Adrenal gland (tissue), 9 donors: ENCODE measurements at regions not wholly inside any gene's neighbourhood (a gene's known extent, or its start where the extent isn't known, plus 50 kb on each side); places are given as distances from the start of the nearest gene placed in this dataset.

Experiments used
- DNase-seq, 7 donors: peaks; one replicate each; pipeline ENCODE4 v3.0.0-alpha.2; 2019 to 2020
- H3K27ac ChIP-seq, 5 donors: fragments of 200-600 bp; sonication (generic) in 4 of 5; 1 replicate in 3 of 5; 2 replicates in 2 of 5; pipeline versions ENCODE4 v1.5.1 to v1.8.0; 2016 to 2020; ENCODE audit warnings: mild to moderate bottlenecking in 1 of 5
- H3K27me3 ChIP-seq: fragments of 200-600 bp; 2 replicates; pipeline ENCODE4 v1.8.0; 2021
- H3K36me3 ChIP-seq, 2 donors: fragments of 200-600 bp; replicated peaks in 1 of 2; 1 replicate in 1 of 2; 2 replicates in 1 of 2; pipeline versions ENCODE4 v1.5.1 to v1.8.0; 2018 to 2022
- H3K4me1 ChIP-seq, 2 donors: fragments of 200-600 bp; replicated peaks in 1 of 2; 1 replicate in 1 of 2; 2 replicates in 1 of 2; pipeline versions ENCODE4 v1.5.1 to v1.8.0; 2018 to 2021
- H3K4me3 ChIP-seq, 4 donors: fragments of 200-600 bp; sonication (generic) in 3 of 4; one replicate each; pipeline ENCODE4 v1.5.1; 2016 to 2018
- H3K9me3 ChIP-seq, 3 donors: fragments of 200-600 bp; sonication (generic) in 1 of 3; replicated peaks in 1 of 3; 1 replicate in 2 of 3; 2 replicates in 1 of 3; pipeline versions ENCODE4 v1.5.1 to v1.8.0; 2016 to 2021
- POLR2A ChIP-seq, 2 donors: fragments of 450-650 bp; IDR thresholded peaks; one replicate each; pipeline ENCODE4 v1.6.1; 2017; ENCODE audit warnings: antibody characterized with exemption in 2 of 2, mild to moderate bottlenecking in 2 of 2, moderate library complexity in 1 of 2
- WGBS, 4 donors: extraction: QIAGEN DNeasy Blood & Tissue Kit in 2 of 4; methylation state at CpG; one replicate each; pipeline versions ENCODE4 v1.1.5 to v1.1.7; 2013 to 2017; 5-methylcytosine and 5-hydroxymethylcytosine counted together
- intact Hi-C, 2 donors: fragments of 100-400 bp; cut with DNase I; formaldehyde crosslinking; loops; one replicate each; pipeline versions ENCODE4 v1.14.1 to v1.15.0; 2022 to 2023
- TF ChIP-seq, protein P1 (sequence below), 6 experiments: fragments of 450-650 bp in 4 of 6; fragments of 200-600 bp in 2 of 6; sonication (generic) in 1 of 6; IDR thresholded peaks; 1 replicate in 5 of 6; 2 replicates in 1 of 6; pipeline versions ENCODE4 v1.5.1 to v1.8.0; 2016 to 2021; ENCODE audit warnings: antibody characterized with exemption in 6 of 6, mild to moderate bottlenecking in 2 of 6, moderate library complexity in 1 of 6
- donor health status: healthy with polysubstance abuse.
- donor health status: Bipolar disorder and iron deficiency.
- donor health status: DM: yes; HTN: yes; CAD: no.
- donor health status: DM: no; HTN: no; CAD: no.
- donor health status: DM: no; HTN: no; CAD: no.

DNA sequence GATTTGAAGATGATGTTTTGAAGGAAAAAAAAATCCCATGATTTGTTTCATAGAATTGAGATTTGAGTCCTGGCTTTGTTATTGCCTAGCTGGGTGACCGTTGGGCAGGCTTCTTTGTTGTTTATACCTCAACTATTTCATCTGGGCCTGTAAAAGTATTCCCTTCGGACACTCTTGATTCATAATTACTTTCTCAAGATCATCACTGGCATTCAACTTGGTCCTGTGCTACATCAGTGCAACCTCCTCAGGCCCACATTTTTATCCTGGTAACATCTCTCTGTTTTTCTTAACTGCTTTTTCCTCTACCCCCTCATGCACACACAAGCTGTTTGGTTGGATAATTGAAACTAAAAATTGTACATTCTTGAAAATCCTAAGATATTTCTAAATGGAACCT, 67.5 kb upstream of the P3H2 start:
- Histone ChIP-seq H3K4me3 (no peak overlapping the region), H3K9me3 (no peaks in the 10 kb centered on the region), H3K27ac (no peak overlapping the region), H3K27me3 (no peaks in the 10 kb centered on the region), H3K36me3 (no peaks in the 10 kb centered on the region), H3K4me1 (no peaks in the 10 kb centered on the region)
- DNase-seq, result no peak
- TF ChIP-seq, protein P1, sequence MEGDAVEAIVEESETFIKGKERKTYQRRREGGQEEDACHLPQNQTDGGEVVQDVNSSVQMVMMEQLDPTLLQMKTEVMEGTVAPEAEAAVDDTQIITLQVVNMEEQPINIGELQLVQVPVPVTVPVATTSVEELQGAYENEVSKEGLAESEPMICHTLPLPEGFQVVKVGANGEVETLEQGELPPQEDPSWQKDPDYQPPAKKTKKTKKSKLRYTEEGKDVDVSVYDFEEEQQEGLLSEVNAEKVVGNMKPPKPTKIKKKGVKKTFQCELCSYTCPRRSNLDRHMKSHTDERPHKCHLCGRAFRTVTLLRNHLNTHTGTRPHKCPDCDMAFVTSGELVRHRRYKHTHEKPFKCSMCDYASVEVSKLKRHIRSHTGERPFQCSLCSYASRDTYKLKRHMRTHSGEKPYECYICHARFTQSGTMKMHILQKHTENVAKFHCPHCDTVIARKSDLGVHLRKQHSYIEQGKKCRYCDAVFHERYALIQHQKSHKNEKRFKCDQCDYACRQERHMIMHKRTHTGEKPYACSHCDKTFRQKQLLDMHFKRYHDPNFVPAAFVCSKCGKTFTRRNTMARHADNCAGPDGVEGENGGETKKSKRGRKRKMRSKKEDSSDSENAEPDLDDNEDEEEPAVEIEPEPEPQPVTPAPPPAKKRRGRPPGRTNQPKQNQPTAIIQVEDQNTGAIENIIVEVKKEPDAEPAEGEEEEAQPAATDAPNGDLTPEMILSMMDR (IDR thresholded peaks at IDR 0.05), result no peak
- no peak for TF ChIP-seq POLR2A (IDR thresholded peaks at IDR 0.05)
- WGBS, 4 donors, result 82 to 93% (median 92%) methylated on average over 2 of the region's 2 CpGs
- intact Hi-C loops, result loop anchor here in 1 of 2 donors (5.0 kb wide), 1 partner anchor 426 kb away; no protein-coding TSS in a partner anchor

DNA sequence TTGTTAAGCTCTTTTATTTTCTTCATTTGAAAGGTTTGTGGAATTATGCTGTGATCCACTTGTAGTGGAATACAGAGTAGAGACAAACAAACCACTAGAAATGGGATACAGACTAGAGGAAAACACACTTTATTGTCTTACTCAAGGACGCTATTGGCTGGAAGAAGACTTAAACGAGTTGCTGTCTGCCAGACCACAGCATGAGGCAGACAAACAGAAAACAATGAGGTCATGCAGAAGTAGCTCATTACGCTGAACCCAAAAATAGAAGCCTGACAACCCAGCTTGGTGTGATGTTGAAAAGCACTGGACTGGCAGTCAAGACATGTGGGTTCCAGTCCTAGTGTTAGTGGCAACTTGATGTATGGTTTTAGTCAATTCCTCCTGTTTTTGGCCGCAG, 62.4 kb upstream of the P3H2 start:
- TF ChIP-seq, protein P1 (IDR thresholded peaks at IDR 0.05), result no peak
- Histone ChIP-seq H3K4me3 (no peak overlapping the region), H3K27me3 (no peaks in the 10 kb centered on the region), H3K9me3 (no peaks in the 10 kb centered on the region), H3K36me3 (no peaks in the 10 kb centered on the region), H3K27ac (no peak overlapping the region), H3K4me1 (no peaks in the 10 kb centered on the region)
- intact Hi-C loops, result loop anchor here in 1 of 2 donors (5.0 kb wide), 1 partner anchor 56 kb away; no protein-coding TSS in a partner anchor
- WGBS, 4 donors, result 46 to 61% (median 52%) methylated on average over 4 of the region's 4 CpGs
- DNase-seq, result no peak

- 79 to 87% (median 85%) methylated on average over 12 of the region's 12 CpGs for WGBS, 4 donors
- no peak overlapping the region for H3K4me3 ChIP-seq
- intact Hi-C loops, result loop anchor here in 1 of 2 donors (5.0 kb wide), 1 partner anchor 55 kb away; no protein-coding TSS in a partner anchor
- no peaks in the 10 kb centered on the region for H3K9me3 ChIP-seq
- no peaks in the 10 kb centered on the region for H3K36me3 ChIP-seq
- H3K27me3 ChIP-seq, result no peaks in the 10 kb centered on the region
- no peaks in the 10 kb centered on the region for H3K4me1 ChIP-seq
- no peak overlapping the region for H3K27ac ChIP-seq
- no peak for TF ChIP-seq POLR2A (IDR thresholded peaks at IDR 0.05)
- TF ChIP-seq, protein P1 (IDR thresholded peaks at IDR 0.05), result no peak
- no peak for DNase-seq
Observed at GRCh38 chr3:190182418-190183043, 61.8 kb upstream of the P3H2 start.

GRCh38 chr3:190180268-190180667, 59.6 kb upstream of the P3H2 start:
- intact Hi-C loops, result loop anchor here in 1 of 2 donors (5.0 kb wide), 1 partner anchor 53 kb away; no protein-coding TSS in a partner anchor
- WGBS, 4 donors, result 84 to 90% (median 87%) methylated on average over 1 of the region's 1 CpG
- Histone ChIP-seq H3K36me3 (no peaks in the 10 kb centered on the region), H3K4me1 (no peaks in the 10 kb centered on the region), H3K27me3 (no peaks in the 10 kb centered on the region), H3K4me3 (no peak overlapping the region), H3K9me3 (no peaks in the 10 kb centered on the region), H3K27ac (no peak overlapping the region)
- no peak for DNase-seq
- TF ChIP-seq, protein P1 (IDR thresholded peaks at IDR 0.05), result no peak
- no peak for TF ChIP-seq POLR2A (IDR thresholded peaks at IDR 0.05)
